Left renal pelvis (tissue), 4 donors: ENCODE measurements at regions not wholly inside any gene's neighbourhood (a gene's known extent, or its start where the extent isn't known, plus 50 kb on each side); places are given as distances from the start of the nearest gene placed in this dataset.

Experiments
- DNase-seq, 4 donors: peaks; one replicate each; pipeline ENCODE4 v3.0.0-alpha.2; 2013; ENCODE audit warnings: low read depth in 4 of 4, low spot score in 3 of 4

DNA sequence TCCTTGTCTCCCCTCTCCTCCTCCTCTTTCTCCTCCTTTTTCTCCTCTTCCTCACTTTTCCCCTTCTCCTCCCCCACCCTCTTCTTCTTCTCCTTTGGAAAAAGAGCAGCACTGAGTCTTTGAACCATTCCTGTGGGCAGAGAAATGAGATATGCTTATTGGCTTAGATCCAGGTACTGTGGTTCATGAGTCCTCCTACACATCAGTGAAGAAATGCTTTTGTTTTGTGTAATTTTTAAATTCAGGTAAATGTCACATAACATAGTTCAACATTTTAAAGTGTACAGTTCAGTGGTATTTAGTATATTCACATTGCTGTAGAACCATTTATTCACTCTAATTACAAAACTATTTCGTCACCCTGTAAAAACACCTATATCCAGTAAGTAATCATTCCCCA, 402.1 kb downstream of the AACS start:
- no peak for DNase-seq

DNA sequence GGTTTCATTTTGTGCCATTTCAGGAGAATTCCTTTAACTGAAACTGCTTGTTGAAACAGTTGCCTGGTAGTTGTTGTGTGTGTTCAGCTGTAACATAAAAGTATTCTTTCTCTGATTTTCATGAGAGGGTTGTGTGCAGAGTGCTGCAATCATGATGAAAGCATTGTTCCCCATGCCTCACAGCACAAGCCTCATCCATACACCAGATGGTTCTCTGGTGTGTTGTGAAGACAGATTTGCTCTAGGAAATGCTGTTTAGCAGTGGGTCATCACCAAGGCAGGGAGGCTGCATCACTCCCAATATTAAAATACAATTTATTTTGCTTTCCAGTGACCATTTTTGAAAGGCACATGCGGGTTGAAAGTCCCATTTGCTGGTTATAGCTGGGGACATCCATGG, 404.4 kb downstream of the AACS start:
- DNase-seq: no peak

DNA sequence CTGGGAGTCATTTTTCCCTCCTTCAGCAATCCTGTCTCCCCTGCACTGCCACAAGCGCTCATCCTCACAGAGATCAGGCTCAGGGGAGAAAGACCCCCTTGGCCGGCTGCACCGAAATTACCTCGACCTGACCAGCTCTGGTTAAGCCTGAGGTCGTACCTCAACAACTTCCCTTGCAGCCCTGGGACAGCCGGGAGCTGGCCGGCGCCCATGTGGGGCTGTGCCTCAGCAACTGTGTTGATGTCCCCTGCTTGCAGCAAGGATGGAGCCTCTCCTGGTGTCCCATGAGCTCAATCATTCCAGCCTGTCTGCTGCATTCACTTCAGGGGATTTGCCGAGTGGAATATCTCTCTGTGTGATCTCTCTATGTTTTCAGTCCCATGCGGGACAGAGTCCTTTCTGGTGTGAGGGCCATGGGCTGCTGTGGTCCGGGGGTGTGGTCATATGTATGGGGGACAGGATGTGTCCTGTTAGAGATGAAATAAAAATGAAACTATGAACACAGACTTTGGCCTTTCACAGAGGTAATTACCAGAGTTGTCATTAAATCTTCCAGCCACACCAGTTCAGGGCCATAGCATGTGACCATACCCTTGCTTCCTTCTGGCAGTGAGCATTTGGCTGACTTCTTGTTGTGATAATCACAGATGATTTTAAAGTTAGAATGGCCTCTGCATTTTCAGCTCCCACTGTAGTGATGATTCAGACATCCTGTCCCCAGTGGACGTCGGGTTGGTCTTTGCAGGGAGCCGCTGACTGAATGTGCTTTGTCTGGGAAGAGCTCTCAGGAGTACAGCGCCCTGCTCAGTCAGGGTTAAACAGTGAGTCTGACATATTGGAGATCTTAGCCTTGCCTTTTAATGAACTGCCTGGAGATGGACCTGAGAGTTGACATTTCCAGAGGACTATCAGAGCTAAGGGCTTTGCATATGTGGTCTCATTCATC, 405.9 kb downstream of the AACS start:
- no peak for DNase-seq

DNA sequence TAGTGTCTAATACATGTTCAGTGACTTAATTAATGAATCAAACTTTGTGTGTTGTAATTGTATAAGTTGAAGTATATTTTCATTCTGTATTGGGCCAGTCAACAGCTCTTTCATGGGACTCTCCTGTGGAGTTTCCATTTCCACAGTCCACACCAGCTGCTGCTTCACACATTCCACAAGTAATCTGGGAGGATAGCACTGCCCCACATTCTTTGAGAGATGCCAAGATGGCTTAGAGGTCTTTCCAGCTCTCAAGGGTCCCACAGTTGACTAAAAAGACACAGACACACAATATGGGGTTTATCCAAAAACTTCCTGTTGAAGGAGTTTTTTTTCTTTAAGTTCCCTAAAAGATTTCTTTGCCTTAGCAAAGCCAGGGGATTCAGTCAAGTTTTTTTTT, 408.3 kb downstream of the AACS start:
- no peak for DNase-seq

DNA sequence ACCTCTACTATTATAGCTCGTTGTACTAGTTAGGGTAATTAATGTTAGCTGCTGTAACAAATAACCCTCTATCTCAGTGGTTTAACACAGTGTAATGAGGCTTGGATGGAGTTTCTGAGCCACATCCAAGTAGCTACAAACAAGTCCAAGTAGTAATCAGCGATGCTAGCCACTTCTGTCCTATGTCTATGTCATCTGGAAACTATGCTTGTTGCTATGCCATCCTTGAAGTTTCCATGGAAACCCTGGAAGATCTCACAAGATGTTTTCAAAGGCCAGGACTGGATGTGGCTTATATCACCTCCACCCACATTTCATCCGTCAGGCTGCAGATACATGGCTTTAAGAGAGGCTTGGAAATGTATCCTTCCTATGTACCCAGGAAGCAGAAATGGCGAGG, 422.1 kb downstream of the AACS start:
- no peak for DNase-seq

DNA sequence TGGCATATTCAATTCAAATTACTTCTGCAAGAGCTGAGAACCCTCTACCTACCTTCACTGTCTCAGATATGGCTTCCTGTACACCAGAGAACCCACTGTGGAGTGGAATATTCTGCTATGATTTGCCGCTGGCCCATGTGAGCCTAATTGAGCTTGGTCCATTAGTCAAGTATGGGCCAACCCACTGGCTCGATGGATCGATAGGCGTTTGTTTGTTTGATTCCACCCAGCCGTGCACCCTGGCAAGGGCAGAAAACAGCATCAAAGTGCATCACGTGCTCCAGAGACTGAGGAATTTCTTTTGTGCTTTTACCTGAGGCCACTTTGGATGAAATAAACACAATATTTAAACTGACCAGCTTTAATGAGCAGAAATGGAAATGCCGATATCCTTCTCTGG, 426.3 kb downstream of the AACS start:
- no peak for DNase-seq

DNA sequence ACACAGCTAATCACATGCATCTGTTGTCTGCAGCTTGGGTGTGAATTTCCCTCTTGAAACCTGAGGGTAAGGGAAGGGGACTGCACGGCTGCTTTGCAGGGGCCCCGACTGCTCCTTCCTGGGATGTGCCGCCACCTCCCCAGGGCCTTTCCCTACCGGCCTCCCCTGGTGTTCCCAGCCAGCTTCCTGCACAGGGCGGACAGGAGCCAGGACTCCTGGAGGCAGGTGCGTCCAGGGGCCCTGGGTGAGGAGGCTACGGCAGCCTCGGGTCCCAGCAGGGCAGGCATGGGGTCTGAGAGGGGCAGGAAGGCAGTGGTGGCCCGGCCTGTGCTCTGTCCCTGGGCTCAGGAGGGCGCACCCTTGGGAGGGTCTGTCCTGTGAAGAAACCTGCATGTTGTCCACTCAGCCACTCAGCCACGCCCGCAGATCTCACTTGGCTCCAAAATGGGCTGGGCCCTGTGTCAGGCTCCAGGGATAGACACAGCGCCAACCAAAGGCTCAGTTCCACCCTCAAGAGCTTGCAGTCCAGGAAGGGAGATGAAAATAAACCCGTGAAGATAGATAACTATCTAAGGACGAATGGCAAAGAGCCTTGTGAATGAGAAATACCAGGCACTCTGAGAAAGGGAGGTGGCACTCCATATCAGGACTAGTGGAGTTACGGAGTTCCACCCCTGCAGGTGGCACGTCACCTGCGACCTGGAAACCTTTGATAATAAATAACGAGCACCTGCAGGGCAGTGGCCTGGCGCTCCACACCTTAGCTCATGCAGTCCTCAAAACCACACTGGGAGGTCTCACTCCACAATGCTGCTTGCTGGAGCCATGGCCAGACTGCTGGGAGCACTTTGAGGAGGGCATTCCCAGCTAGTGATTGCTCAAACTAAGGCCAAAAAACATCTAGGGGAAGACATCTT, 427.4 kb downstream of the AACS start:
- no peak for DNase-seq

DNA sequence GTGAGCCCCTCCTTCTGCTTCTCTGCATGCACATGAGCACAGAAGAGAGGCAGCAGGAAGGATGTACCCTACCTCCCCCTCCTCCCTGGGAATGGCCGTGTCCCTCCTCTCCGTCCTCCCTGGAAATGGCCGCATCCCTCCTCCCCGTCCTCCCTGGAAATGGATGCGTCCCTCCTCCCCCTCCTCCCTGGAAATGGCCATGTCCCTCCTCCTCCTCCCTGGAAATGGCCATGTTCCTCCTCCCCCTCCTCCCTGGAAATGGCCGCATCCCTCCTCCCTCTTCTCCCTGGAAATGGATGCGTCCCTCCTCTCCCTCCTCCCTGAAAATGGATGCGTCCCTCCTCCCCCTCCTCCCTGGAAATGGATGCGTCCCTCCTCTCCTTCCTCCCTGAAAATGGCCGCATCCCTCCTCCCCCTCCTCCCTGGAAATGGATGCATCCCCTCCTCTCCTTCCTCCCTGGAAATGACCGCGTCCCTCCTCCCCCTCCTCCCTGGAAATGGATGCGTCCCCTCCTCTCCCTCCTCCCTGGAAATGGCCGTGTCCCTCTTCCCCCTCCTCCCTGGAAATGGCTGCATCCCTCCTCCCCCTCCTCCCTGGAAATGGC, 428.6 kb downstream of the AACS start:
- DNase-seq: no peak

DNA sequence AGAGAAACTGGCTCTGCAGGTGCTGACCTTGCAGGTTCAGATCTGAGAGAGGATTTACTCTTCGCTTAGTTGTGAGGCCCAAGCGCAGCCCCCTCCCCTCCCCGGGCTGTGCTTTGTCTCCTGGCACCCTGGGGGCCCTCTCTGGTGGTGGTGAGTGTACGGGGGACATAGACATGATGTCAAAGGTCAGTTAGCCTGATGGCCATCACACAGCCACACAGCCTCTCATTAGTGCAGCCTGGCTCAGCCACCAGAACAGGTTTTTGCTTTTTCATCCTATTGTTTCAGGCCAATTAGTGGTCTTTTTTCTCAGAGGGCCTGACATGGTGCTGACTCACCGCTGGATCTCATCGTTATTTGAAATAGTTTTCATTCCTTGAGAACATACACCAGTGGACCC, 437.9 kb downstream of the AACS start:
- no peak for DNase-seq

DNA sequence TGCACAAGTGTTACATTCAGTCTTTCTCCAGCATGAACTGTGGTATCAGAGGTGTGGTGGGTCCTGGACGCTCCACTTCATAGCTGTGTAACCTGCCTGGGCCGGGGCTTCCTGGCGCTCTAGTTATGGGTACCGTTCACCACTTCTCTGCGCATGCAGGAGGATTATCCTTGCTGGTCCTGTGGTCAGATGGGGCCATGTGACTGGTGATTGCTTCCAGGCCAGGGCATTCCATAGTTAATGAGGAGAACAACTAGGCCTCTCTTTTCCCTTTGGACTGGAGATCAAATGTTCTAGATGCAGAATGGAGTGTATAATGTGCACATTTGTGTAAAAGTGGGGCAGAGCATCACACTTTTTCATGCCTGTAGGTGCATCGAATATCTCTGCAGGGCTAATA, 444.0 kb downstream of the AACS start:
- DNase-seq: no peak

DNA sequence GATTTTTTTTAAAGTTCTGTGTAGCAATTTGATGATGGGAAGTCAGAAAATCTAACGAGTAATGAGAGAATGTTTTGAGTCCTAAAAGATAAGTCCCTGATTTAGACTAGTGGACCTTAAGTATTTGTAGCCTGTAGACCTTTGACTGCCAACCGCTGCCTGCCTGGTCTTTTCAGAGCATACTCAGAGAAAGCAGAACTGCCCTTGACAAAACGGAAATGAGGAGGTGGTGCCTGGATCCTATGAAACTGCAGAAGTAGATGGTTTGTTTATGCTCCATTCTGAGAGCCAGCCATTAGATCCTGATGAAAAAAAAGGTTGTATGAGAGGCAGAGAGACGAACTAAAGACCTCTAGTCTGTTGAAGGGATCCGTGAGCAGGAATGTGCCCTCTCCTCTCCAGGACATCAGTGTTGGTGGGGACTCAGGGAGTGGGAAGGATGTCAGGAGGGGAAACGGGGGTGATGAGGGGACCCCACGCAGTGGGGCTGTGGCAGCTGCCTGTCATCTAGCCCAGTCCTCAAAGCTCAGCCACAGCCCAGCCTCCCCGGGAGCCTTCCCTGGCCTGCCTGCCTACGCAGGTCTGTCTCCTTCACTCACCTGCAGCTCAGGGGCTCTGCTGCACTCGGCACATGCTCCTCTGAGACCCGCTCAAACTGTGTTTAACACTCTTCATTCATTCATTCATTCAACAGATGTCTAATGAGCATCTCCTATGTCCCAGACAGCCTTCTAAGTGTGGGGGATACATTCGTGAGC, 447.5 kb downstream of the AACS start:
- DNase-seq: no peak

DNA sequence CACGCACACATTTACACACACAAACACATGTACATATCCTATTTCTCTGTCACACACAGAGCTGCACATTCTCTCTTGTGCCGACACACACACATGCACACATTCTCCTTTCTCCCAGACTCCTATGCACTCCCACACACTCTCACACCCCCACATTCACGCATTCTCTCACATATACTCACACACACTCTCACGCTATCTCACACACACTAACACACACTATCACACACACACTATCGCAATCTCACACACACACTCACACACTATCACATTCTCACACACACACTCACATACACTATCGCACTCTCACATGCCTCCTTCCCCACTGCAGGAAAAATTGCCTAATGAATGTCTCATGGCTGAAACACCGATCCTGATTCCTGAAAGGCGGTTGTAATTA, 450.7 kb downstream of the AACS start:
- DNase-seq: no peak

DNA sequence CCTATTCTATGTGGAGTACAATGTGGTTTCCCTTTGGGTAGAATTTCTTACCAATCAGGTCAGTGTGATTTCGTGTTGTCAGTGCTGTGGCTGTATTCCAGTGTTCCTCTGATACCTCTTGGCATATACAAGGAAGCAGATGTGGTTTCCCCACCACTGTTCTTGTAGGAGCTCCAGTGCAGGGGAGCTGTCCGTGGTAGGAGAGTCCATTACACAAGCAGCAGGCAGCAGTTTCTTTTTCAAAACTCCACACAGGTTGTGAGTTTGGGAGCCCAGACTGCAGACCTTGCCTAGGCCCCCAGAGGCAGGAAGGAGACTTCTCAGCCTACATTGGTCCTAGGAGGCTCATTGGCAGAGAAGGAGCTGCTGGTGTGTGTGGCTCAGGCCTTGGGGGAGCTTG, 452.8 kb downstream of the AACS start:
- DNase-seq: peak; percentile 12 to 47 (median 27)

DNA sequence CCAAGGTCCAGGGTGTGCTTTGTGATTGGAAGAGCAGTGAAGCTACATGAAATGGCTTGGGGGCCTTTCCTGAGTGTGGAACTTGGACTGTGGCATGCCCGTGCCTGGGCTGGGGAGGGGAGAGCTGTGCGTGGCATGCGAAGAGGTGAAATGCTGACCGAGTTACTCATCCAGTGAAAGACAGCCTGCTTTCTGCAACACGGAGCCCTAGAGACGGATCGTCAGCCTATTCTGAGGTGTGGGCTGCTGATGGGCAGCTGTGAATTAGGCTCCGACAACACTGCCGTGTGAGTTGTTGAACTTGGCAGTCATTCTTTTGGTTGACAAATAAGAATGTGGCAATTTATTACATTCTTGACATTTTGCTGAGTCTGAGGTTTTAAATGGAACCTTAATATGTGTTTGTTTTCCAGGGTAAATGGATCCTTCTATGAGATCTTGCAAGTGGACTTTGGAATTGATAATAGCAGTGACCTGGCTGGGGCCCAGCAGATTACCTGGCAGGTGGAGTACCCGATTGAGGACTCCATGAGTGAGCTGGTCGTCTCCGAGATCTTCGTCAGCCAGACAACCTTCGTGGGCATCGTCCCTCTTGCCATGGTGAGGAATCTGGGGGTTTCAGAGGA, 453.9 kb downstream of the AACS start:
- no peak for DNase-seq

DNA sequence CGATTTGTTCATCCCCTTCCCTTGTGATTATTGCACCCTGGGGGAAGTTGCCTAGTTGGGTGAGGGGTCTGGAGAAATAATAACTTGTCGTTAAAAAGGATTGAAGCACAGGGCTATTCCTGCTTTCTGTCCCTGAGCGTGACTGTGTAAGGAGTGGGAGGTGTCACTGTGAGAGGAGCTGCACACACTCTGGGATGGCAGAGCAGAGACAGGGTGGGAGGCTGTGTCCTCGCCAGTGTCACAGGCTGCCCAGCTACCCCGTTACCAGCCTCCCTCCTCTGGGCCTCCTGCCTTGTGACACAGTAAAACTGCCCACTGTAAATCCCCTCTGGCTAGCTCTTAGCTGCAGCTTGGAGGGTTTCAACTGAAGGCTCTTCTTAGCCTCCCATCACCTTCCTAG, 460.6 kb downstream of the AACS start:
- no peak for DNase-seq

DNA sequence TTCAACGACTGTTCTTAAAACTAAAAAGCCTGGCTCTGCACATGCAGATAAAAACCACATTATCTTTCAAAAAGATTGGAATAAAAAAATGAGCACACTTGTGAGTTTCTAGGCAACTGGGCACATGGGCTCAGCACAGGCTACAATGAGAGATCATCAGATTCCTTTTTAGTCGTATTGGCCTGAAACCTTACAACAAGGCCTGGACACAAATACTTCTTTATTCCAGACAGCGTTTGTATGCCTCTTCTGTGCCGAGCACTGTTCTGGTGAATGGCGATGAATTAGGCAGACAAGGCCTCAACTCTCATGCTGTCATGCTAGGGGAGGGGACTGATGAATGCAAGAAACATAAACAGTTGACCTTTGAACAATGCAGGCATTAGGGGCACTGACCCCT, 463.0 kb downstream of the AACS start:
- no peak for DNase-seq

DNA sequence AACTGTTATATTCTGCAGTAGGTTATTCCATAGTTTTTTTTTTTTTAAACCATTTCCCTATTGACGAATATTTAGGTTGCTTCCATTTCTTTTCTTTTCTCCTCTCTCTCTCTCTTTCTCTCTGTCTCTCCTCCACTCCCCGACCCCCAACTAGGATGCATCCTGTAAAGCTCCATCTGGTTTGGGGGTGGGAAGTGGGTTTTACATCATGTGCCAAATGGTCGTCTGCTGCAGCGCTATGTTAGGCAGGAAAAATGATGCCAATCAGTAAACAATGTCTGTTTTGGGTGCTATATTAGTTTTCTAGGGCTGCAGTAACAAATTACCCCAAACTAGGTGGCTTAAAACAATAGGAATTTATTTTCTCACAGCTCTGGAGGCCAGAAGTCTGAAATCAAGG, 465.0 kb downstream of the AACS start:
- DNase-seq: no peak

DNA sequence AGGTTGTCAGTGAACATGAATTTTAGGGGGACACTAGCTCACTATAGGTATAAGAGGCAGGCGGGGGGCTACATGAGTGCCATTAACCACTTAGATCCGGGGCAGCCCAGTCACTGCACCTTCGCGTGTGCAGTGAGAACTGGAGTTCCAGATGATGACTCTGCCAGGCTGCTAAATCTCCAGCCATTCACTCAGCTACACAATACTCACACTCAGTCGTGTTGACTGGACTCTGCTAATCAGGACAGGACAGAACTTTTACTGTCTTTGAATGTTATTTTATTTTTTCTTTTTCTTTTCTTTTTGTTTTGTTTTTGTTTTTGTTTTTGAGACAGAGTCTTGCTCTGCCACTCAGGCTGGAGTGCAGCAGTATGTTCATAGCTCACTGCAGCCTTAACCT, 465.6 kb downstream of the AACS start:
- no peak for DNase-seq

DNA sequence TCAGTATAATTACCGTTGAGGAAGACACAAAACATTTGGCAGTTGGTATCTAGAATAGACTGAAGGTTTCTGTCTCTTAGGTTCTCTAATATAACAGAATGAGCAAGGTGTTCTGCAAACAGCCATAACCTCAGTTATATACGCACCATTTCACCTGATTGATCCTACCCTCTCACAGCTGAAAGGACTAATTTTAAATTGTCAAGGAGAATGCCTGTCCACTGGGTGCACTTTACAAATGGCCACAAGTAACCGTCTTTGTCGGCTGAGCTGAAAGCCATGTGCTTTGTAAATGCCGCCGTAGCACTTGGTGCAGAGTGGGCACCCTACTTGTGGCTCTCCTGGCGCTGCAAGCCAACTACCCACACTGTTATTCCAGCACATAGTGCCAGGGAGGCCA, 466.3 kb downstream of the AACS start:
- DNase-seq: no peak

DNA sequence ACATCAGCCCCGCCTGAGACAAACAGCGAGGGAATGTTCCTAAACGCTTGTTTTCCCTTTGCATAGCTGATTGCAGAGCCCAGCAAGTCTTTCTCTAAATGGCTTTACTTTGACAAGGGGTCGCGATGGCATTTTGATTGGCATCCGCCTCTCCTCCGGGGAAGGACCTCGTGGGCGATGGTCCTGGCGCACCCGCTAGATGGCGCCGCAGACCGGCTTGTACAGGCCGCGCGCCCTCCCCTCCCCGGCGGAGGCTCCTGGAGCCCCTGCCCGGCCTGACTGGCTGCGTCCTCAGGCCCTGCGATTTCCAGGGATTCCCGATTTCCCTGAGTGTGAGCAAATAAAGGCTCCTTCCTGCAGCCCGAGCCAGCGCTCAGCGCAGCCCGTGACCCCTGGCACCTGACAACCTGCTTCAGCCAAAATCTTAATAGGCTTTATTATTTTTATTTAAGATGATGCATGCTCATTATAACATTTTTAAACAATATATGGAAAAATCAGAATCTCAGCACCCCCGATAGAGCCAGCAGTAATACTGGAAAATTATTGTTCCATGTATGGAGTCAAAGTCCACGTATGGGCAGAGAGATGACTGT, 468.3 kb downstream of the AACS start:
- peak; percentile 2 to 12 (median 5) for DNase-seq
